Esophagus squamous epithelium (tissue), 4 donors: ENCODE measurements at regions not wholly inside any gene's neighbourhood (a gene's known extent, or its start where the extent isn't known, plus 50 kb on each side); places are given as distances from the start of the nearest gene placed in this dataset.

ENCODE experiments used
- POLR2A ChIP-seq, 4 donors: fragments of 450-650 bp; IDR thresholded peaks; one replicate each; pipeline ENCODE4 v1.6.1; 2017; ENCODE audit warnings: antibody characterized with exemption in 4 of 4, mild to moderate bottlenecking in 4 of 4, moderate library complexity in 3 of 4
- TF ChIP-seq, protein P1 (sequence below), 6 experiments: fragments of 450-650 bp in 4 of 6; fragments of 200-600 bp in 2 of 6; sonication (generic) in 2 of 6; IDR thresholded peaks; one replicate each; pipeline ENCODE4 v1.5.1; 2016 to 2019; ENCODE audit warnings: antibody characterized with exemption in 6 of 6, mild to moderate bottlenecking in 4 of 6, moderate library complexity in 4 of 6

GRCh38 chr12:72876092-72876491 is 603.9 kb downstream of the TRHDE start:
- TF ChIP-seq, protein P1, sequence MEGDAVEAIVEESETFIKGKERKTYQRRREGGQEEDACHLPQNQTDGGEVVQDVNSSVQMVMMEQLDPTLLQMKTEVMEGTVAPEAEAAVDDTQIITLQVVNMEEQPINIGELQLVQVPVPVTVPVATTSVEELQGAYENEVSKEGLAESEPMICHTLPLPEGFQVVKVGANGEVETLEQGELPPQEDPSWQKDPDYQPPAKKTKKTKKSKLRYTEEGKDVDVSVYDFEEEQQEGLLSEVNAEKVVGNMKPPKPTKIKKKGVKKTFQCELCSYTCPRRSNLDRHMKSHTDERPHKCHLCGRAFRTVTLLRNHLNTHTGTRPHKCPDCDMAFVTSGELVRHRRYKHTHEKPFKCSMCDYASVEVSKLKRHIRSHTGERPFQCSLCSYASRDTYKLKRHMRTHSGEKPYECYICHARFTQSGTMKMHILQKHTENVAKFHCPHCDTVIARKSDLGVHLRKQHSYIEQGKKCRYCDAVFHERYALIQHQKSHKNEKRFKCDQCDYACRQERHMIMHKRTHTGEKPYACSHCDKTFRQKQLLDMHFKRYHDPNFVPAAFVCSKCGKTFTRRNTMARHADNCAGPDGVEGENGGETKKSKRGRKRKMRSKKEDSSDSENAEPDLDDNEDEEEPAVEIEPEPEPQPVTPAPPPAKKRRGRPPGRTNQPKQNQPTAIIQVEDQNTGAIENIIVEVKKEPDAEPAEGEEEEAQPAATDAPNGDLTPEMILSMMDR (IDR thresholded peaks at IDR 0.05) = no peak
- no peak for TF ChIP-seq POLR2A (IDR thresholded peaks at IDR 0.05)
